ENCODE measurements at regions not wholly inside any gene's neighbourhood (a gene's known extent, or its start where the extent isn't known, plus 50 kb on each side); places are given as distances from the start of the nearest gene placed in this dataset.
"Not testable (repeated sequence)": the region's sequence is repeated elsewhere in the genome, so short reads cannot be mapped to it uniquely, and the experiment has no call there.

- not testable (repeated sequence) for DNase-seq
Observed at GRCh38 chr2:111545723-111546431, 338.1 kb downstream of the ANAPC1 start.

DNA sequence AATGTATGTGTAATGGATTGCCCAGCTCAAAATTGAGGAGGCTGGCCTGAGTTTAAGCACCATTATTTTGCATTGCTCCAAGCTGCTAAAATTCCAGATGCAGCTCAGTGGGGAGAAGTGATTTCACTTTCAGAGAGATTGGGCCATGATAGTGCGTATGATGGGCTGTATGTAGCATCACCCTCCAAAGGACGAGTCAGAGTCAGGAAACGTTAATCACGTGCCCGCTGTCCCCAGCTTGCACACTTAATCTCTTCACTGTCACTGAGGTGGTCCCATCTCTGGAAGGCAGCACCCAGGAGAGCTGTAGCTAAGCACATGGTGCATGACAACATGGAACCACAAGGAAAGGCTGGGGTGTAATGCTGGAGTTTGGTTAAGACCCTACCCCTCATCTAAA lies 337.4 kb downstream of the ANAPC1 start:
- DNase-seq = not testable (repeated sequence)

DNA sequence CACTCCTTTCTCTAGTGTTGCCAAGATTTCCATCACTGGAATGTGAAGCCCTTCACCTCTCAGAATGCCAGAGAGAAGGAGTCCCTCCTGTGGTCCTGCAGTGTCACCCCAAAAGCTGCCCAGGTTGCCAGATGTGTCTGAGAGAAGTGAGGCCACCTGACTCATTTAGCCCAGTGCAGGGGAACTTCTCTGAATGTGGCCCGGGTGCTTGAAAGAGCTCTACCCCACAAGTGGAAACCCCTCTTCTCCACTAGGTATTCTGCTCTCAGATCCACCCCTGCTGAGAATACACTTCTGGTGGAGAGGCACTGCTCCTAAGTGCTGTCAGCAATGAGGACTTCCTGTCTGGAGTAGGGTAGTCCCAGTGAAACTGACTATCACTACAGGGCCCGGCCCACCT lies 334.8 kb downstream of the ANAPC1 start:
- DNase-seq = not testable (repeated sequence)

- not testable (repeated sequence) for DNase-seq
Observed at GRCh38 chr2:111551428-111551827, 332.6 kb downstream of the ANAPC1 start.

DNA sequence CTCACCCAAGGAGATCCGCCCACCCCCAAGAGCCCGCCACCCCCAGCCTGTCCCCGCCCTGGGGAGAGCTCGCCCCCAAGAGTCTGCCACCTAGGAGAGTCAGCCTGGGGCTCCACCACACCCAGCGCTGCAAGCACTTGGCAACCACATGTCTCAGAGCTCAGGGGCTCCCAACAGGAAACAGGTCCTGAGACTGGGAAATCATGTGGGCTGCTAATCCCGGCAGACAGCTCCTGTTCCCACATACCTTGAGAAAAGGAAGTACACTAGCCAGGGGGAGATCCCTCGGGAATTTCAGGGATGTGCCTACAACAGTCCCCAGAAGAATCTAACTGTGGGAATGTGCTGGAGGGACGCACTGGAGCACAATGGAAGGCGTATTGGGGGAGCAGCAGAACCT lies 331.4 kb downstream of the ANAPC1 start:
- not testable (repeated sequence) for DNase-seq

DNA sequence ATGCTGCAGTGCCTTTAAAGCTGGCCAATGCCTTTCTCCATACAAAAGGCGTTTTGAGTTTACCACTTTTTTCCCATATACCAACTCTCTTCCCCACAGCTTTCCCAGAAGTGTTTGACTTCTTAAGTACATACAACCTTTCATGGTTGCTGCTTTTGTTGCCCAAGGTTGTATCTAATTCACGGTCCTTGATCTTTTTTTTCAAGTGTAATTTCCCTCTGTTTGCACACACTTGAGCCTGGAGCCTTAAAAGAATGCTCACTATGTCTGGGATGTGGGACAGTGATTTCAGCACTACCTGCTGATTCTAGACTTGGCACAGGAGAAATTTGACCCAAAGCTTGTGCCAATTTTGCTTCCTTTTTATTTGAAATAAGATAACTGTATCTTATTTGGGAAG lies 324.7 kb downstream of the ANAPC1 start:
- DNase-seq = not testable (repeated sequence)

GRCh38 chr2:111559814-111560213 lies 324.2 kb downstream of the ANAPC1 start:
- not testable (repeated sequence) for DNase-seq

GRCh38 chr2:111566068-111566467 lies 317.9 kb downstream of the ANAPC1 start:
- DNase-seq = not testable (repeated sequence)

GRCh38 chr2:111567233-111567632 lies 316.8 kb downstream of the ANAPC1 start:
- not testable (repeated sequence) for DNase-seq

DNA sequence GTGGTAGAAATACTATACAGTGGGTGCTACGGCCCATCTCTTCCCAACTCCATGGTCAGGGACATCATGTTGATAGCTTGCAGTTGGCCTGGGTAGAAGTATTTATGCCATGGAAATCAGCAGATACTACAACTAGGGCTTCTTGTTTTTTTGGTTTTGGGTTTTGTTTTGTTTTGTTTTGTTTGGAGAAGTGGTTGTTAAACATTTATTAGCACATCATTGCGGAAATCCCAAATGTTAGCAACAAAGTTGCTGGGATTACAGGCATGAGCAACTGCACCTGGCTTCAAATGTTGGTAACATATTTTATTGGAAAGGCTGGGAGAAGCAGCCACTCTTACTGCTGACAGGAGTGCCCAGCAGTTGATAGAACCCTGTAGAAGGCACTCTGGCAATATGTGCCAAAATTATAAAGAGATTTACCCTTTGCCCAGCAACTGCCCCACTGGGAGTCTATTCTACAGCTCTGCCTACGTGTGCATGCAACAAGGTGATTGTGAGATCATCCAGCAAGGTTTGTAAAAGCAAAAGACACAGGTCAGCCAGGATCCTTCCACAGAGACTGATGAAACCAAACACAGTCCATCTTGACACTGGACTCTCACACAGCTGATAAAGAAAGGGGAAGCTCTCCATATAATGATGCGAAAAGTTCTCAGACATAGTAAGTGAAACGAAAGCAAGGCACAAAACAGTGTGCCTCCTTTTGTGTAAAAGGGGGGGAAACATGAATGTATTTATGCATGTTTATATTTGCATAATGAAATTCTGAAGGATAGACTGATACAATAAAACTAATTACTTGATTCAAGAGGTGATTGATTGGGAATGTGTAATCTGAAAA lies 314.4 kb downstream of the ANAPC1 start:
- not testable (repeated sequence) for DNase-seq

- DNase-seq = peak; percentile 5
Observed at GRCh38 chr2:111570300-111571114, 313.5 kb downstream of the ANAPC1 start.

GRCh38 chr2:111574803-111575202 lies 309.2 kb downstream of the ANAPC1 start:
- DNase-seq = not testable (repeated sequence)

- not testable (repeated sequence) for DNase-seq
Observed at GRCh38 chr2:111577154-111577885, 306.7 kb downstream of the ANAPC1 start.

DNA sequence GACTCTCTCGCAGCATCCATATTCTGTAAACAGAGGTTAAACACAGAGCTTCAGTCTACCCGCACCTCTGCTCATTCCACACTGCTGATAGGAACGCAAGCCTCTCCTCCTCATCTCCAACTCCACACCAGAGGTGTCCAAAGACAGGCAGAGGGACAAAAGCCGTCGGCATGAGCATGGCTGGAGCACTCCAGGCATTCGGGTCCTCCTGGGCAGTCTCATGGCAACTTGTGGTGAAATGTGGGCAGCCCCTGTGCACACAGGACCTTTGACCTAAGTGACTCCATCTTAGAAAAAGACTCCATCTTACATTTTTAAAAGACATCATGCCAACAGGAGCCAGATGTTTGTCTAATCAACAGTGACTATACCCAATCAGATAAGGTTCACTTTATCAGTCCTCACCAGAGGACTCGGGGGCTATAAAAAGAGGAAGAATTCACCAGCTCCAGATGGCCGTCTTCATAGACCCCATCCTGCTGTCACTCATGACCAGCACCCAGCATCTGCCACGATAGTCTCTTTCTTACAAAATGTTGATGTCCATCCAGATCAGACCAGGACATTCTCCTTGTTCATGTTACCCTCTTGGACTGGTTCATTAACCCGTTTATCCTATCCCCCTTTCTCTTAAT lies 304.4 kb downstream of the ANAPC1 start:
- DNase-seq = not testable (repeated sequence)

- not testable (repeated sequence) for DNase-seq
Observed at GRCh38 chr2:111580616-111581015, 303.4 kb downstream of the ANAPC1 start.

- not testable (repeated sequence) for DNase-seq
Observed at GRCh38 chr2:111582090-111582489, 301.9 kb downstream of the ANAPC1 start.

DNA sequence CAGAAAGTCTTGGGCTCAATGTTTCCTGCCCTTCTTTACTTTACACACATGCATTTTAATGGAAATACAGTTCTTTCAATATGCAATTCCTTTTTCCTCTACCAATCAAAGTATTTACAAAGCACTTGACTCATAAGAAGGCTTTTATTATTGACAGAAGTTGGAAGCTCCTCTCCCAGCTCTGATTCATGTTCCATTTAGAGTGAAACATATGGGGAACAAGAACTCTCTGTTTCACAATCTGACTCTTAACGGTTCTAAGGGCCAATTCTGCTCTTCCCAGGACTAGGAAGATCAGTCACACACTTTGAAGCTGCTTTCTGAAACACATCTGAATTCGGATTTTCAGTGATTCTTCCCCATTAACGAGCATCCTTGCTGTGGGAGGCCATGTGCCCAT lies 300.5 kb downstream of the ANAPC1 start:
- DNase-seq = not testable (repeated sequence)

DNA sequence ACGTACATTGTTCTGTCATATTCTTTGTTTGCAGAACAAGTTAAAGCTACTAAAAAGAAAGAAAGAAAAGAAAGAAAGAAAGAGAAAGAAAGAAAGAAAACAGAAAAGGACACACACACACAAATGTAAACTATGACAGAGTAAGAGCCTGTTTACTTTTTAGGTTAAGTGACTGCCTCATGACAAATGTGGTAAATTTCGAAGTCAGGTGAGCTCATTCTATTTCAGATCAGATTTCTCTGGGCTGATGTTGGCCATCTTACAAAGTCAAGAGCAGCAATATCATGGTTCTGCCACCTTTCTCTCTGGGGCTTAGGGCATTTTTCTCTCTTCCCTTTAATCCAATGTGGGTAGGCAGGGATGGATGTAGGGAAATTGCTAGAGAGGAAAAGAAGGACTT lies 299.5 kb downstream of the ANAPC1 start:
- not testable (repeated sequence) for DNase-seq

GRCh38 chr2:111584950-111585349 lies 299.0 kb downstream of the ANAPC1 start:
- DNase-seq = not testable (repeated sequence)

DNA sequence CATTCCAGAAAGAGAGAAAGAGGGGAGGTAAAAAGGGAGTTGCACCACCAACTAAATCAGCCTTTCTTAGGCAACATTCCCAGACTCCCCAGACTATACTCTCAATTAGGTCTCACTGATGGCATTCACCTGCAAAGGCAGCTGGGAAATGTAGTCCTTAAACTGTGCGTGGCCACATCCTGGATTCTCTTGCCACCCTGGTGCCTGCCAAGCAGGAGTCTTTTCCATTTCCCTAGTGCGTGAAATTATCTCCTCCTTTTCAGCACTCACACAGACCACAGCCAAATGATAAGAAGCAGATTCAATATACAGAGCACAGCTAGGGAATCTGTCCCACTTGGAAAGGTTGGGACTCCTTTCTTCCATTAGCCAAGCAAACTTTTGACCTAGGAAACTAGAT lies 298.0 kb downstream of the ANAPC1 start:
- DNase-seq = not testable (repeated sequence)

- DNase-seq = not testable (repeated sequence)
Observed at GRCh38 chr2:111595072-111595471, 288.9 kb downstream of the ANAPC1 start.

Data from fibroblast of skin of right quadriceps (primary cell).